DMS53 treated with DMSO at 0.1 percent for 48 hours (cell line): ENCODE measurements at regions not wholly inside any gene's neighbourhood (a gene's known extent, or its start where the extent isn't known, plus 50 kb on each side); places are given as distances from the start of the nearest gene placed in this dataset.
A peak's percentile ranks its signal among the peaks of the same experiment; 100 is the strongest.

Experiments
- DNase-seq: peaks from one replicate; lab custom pipeline; 2025; ENCODE audit not compliant: unreplicated experiment; lab: John Stamatoyannopoulos, UW

DNA sequence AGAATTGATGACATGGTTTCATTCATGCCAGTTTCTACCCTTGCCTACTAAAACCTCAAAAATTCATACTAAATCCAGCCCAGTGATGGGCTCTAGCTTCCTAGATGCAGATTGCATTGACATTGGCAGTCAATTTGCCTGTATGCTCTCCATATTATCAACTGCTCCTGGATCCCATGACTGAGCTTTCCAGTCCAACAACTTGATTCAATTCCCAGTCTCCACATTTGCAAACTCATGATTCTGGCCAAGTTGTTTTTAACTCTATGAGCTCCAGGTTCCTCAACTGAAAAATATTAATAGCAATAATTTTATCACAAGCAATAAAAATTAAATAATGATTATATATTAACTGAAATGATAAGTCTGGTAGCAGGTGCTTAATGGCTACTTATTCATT is 51.0 kb upstream of the DSC1 start:
- DNase-seq = no peak

- DNase-seq = no peak
Measured at GRCh38 chr18:31217038-31217849, 54.6 kb upstream of the DSC1 start.

DNA sequence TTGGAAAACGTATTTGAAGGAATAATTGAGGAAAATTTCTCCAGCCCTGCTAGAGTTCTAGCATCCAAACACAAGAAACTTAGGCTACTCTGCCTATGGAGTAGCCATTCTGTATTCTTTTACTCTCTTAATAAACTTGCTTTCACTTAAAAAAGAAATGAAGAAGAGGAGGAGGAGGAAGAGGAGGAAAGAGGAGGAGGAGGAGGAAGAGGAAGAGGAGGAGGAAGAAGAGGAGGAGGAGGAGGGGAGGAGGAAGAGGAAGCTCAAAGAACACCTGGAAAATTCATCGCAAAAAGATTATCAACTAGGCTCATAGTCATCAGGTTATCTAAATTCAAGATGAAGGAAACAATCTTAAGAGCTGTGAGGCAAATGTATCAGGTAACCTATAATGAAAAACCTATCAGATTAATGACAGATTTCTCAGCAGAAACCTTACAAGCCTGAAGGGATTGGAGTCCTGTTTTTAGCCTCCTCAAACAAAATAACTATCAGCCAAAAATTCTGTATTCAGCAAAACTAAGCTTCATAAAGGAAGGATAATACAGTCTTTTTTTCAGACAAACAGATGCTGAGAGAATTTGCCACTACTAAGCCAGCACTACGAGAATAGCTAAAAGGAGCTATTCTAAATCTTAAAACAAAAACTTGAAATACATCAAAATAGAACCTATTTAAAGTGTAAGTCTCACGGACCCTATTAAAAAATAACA is 56.2 kb upstream of the DSC1 start:
- no peak for DNase-seq

DNA sequence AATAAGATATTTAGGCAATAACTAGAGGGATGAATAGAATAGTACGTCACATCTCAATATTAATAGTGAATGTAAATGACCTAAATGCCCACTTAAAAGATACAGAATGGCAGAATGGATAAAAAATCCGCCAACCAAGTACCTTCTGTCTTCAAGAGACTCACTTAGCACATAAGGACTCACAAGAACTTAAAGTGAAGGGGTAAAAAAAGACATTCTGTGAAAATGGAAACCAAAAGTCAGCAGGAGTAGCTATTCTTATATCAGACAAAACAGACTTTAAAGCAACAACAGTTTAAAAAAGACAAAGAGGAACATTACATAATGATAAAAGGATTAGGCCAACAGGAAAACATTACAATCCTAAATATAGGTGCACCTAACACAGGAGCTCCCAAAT is 56.7 kb upstream of the DSC1 start:
- no peak for DNase-seq

- DNase-seq = no peak
Measured at GRCh38 chr18:31223371-31223770, 60.7 kb upstream of the DSC1 start.

GRCh38 chr18:31225668-31226067 is 63.0 kb upstream of the DSC1 start:
- no peak for DNase-seq

DNA sequence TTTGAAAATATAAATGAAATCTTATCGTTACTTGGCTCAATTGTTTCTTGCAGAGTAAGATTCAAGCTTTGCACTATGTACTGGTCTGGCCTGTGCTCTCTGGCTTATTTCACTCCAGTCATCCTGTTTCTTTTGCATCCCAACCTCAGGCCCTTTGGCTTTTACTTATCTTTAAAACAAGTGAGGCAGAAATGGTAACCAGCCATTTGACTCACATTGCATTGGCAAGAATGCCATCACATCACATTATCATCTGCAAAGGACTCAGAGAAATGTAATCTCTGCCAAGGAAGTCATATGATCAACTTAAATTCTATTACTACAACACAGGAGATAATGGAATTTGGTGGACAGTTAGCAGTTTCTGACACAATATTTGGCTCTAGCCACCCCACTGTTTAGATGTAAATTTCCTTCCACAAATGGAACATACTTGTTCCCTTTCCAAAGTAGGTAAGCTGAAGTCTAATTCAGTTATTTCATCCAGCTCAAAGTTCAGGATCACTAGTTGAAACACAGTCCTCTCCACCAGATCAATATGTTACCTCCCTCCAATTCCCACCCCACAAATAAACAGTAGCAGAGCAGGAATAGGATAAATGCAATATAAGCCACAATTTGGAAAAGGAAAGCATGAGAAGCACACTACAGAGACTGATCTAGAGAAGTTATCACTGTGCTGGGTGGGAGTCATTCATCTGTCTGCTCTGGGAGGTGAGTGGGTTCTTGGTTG is 65.0 kb upstream of the DSC1 start:
- no peak for DNase-seq

GRCh38 chr18:31229829-31230228 is 67.2 kb upstream of the DSC1 start:
- no peak for DNase-seq

- DNase-seq = peak; percentile 58
Measured at GRCh38 chr18:31230495-31230894, 67.8 kb upstream of the DSC1 start.

DNA sequence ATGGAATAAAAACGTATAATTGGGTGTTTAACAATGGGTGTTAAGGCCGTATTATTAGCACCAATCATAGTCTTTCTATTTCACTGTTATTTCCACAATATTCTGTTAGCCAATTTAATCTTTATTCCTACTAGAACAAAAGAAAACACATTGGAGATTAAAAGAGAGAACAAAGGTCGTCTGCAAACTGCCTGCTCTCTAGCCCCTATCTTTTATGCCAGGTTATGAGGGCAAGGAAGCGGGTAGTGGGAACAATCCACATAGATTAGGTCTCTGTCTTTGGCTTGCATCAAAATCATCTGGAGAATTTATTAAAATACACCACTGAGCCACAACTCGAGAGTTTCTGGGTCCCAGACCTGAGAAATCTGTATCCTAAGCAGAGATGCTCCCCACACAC is 69.4 kb upstream of the DSC1 start:
- no peak for DNase-seq

- DNase-seq = no peak
Measured at GRCh38 chr18:31232775-31233424, 70.2 kb upstream of the DSC1 start.

- DNase-seq = no peak
Measured at GRCh38 chr18:31233621-31234275, 71.1 kb upstream of the DSC1 start.

DNA sequence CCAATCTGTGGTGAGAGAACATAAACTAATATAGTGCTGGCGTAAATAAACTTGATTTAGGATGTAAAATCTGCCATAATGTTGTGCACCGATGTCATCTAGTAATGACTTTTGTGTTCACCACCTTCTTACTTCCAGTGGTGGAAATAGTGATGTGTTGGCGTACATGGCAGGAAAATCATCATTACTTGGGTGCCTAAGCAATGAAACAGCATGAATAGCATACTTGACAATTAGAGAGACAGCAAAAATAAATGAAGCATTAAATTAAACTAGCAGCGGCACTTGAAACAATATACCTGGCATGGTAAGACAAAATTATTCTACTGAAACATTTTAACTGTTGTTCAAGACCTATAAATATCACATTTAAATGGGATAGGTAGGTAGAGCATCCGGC is 73.2 kb upstream of the DSC1 start:
- DNase-seq = no peak

GRCh38 chr18:31237142-31237541 is 74.5 kb upstream of the DSC1 start:
- no peak for DNase-seq

DNA sequence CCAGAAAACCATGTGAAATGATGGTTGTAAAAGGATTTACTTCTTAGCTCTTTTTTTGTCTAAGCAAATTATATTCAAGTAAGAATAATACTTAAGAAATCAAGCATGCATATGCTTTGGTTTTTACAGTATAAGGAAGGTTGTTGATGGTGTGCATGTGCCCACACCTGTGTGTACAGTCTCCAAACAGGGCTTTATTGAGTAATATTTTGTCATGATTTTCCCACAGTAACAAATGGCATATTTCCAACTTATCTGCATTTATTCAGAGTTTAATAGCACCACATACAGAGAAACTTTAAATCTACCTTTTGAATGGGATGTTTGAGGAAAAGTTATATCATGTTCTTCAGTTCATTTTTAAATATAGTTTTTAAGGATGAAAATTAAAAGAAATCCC is 76.5 kb upstream of the DSG1 start:
- no peak for DNase-seq

- peak; percentile 80 for DNase-seq
Measured at GRCh38 chr18:31241900-31242409, 76.0 kb upstream of the DSG1 start.

GRCh38 chr18:31243740-31244512 is 74.0 kb upstream of the DSG1 start:
- DNase-seq = no peak

- no peak for DNase-seq
Measured at GRCh38 chr18:31244771-31245394, 73.1 kb upstream of the DSG1 start.

GRCh38 chr18:31245820-31246219 is 72.1 kb upstream of the DSG1 start:
- no peak for DNase-seq
